Left ventricle myocardium inferior (tissue), 1 donor: ENCODE measurements at regions not wholly inside any gene's neighbourhood (a gene's known extent, or its start where the extent isn't known, plus 50 kb on each side); places are given as distances from the start of the nearest gene placed in this dataset.
"Not testable (repeated sequence)": the region's sequence is repeated elsewhere in the genome, so short reads cannot be mapped to it uniquely, and the experiment has no call there.

ENCODE experiments used
- DNase-seq: peaks from one replicate; pipeline ENCODE4 v3.0.0-alpha.2; 2020
- H3K27ac ChIP-seq: fragments of 200-600 bp; replicated peaks from 2 replicates; pipeline ENCODE4 v1.8.0; 2021
- H3K27me3 ChIP-seq: fragments of 200-600 bp; 2 replicates; pipeline ENCODE4 v1.8.0; 2021; ENCODE audit warnings: low read depth
- H3K36me3 ChIP-seq: fragments of 200-600 bp; 2 replicates; pipeline ENCODE4 v1.8.0; 2021
- H3K4me1 ChIP-seq: fragments of 200-600 bp; 2 replicates; pipeline ENCODE4 v1.8.0; 2021
- H3K4me3 ChIP-seq: fragments of 200-600 bp; 2 replicates; pipeline ENCODE4 v1.8.0; 2021; ENCODE audit warnings: mild to moderate bottlenecking, moderate library complexity
- H3K9me3 ChIP-seq: fragments of 200-600 bp; replicated peaks from 2 replicates; pipeline ENCODE4 v1.8.0; 2021
- CTCF ChIP-seq: fragments of 200-600 bp; IDR thresholded peaks from 2 replicates; pipeline ENCODE4 v1.8.0; 2021; ENCODE audit warnings: antibody characterized with exemption, mild to moderate bottlenecking, borderline replicate concordance
- intact Hi-C: fragments of 100-400 bp; cut with micrococcal nuclease; formaldehyde crosslinking; loops from one replicate; pipeline ENCODE4 v1.11.0; 2022
- donor health status: DM: no; HTN: yes; CAD: no; lungs with severe emphysema.

- Histone ChIP-seq H3K9me3 (peaks cover 12% of the 10 kb centered on the region), H3K4me1 (no peaks in the 10 kb centered on the region), H3K27me3 (no peaks in the 10 kb centered on the region), H3K4me3 (no peak overlapping the region), H3K27ac (no peak overlapping the region), H3K36me3 (no peaks in the 10 kb centered on the region)
- TF ChIP-seq CTCF: no peak
- DNase-seq: no peak
- intact Hi-C loops: no loop called here
Measured at GRCh38 chr1:69088571-69088970, 479.2 kb upstream of the LRRC7 start.

GRCh38 chr1:69090170-69090569 is 477.6 kb upstream of the LRRC7 start:
- H3K4me3 ChIP-seq: no peak overlapping the region
- H3K27me3 ChIP-seq: no peaks in the 10 kb centered on the region
- intact Hi-C loops: no loop called here
- H3K4me1 ChIP-seq: no peaks in the 10 kb centered on the region
- peaks cover 12% of the 10 kb centered on the region for H3K9me3 ChIP-seq
- no peak for DNase-seq
- H3K36me3 ChIP-seq: no peaks in the 10 kb centered on the region
- no peak for TF ChIP-seq CTCF
- H3K27ac ChIP-seq: no peak overlapping the region

- intact Hi-C loops: no loop called here
- H3K9me3 ChIP-seq: peaks cover 12% of the 10 kb centered on the region
- H3K36me3 ChIP-seq: no peaks in the 10 kb centered on the region
- no peaks in the 10 kb centered on the region for H3K27me3 ChIP-seq
- no peak overlapping the region for H3K27ac ChIP-seq
- TF ChIP-seq CTCF: no peak
- no peak for DNase-seq
- no peaks in the 10 kb centered on the region for H3K4me1 ChIP-seq
- no peak overlapping the region for H3K4me3 ChIP-seq
Measured at GRCh38 chr1:69090752-69091151, 477.0 kb upstream of the LRRC7 start.

GRCh38 chr1:69102058-69102457 is 465.7 kb upstream of the LRRC7 start:
- H3K4me1 ChIP-seq, H3K27me3 ChIP-seq, H3K36me3 ChIP-seq, DNase-seq, intact Hi-C loops, H3K4me3 ChIP-seq, H3K27ac ChIP-seq: not testable (repeated sequence)
- peaks cover 28% of the 10 kb centered on the region for H3K9me3 ChIP-seq

GRCh38 chr1:69103213-69103612 is 464.5 kb upstream of the LRRC7 start:
- Histone ChIP-seq H3K4me3 (no peak overlapping the region), H3K9me3 (peaks cover 27% of the 10 kb centered on the region), H3K4me1 (no peaks in the 10 kb centered on the region), H3K27me3 (no peaks in the 10 kb centered on the region), H3K27ac (no peak overlapping the region), H3K36me3 (no peaks in the 10 kb centered on the region)
- TF ChIP-seq CTCF: no peak
- intact Hi-C loops: no loop called here
- DNase-seq: no peak

DNA sequence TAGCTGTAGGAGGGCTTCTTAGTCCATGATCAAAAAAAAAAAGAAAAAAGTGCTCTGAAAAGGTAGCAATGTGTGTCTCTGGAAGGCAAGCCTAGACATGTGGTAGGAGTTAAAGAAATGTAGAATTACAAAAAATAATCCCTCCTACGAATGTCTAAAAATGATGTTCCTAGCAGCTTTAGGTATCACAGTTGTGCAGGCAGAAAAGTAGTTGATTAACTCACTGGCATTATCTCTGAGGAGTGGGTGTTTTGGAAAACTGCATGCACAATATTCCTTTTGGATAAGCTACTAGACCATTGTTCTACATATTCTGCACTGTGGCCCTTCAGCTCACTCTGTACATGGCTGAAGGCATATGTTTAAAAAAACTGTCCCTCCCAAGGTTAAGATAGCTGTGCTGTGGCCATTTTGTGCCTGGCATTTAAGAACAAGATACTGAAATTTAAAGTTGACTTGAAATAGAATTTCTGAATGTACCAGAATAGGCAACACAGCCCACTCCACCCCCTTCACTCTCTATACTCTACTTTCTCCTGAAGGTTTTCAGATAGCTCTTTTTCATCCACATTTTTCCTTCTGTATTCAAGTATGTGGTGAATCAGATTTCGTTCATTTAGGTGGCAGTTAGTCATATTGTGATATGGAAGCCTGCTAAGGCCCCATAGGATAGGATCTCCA is 463.9 kb upstream of the LRRC7 start:
- H3K27me3 ChIP-seq: no peaks in the 10 kb centered on the region
- no peak overlapping the region for H3K27ac ChIP-seq
- DNase-seq: no peak
- intact Hi-C loops: no loop called here
- H3K9me3 ChIP-seq: peaks cover 27% of the 10 kb centered on the region
- TF ChIP-seq CTCF: no peak
- H3K36me3 ChIP-seq: no peaks in the 10 kb centered on the region
- no peaks in the 10 kb centered on the region for H3K4me1 ChIP-seq
- no peak overlapping the region for H3K4me3 ChIP-seq
